ENCODE measurements at regions not wholly inside any gene's neighbourhood (a gene's known extent, or its start where the extent isn't known, plus 50 kb on each side); places are given as distances from the start of the nearest gene placed in this dataset.

GRCh38 chr6:67629258-67629657 lies 1005.8 kb upstream of the ADGRB3 start:
- Histone ChIP-seq H3K9me3 (ENCODE audit: low read length) (no peaks in the 10 kb centered on the region), H3K36me3 (ENCODE audit: insufficient read depth, low read length) (no peaks in the 10 kb centered on the region), H3K27me3 (ENCODE audit: insufficient read depth, low read length) (no peaks in the 10 kb centered on the region), H3K4me1 (ENCODE audit: insufficient read depth, low read length) (peaks cover 3% of the 10 kb centered on the region), H3K4me3 (ENCODE audit: low read length) (no peak overlapping the region), H2AFZ (ENCODE audit: low read depth, low read length) (no peak overlapping the region)

GRCh38 chr6:67615796-67616195 lies 1019.3 kb upstream of the ADGRB3 start:
- Histone ChIP-seq H3K36me3 (ENCODE audit: insufficient read depth, low read length) (no peaks in the 10 kb centered on the region), H3K4me3 (ENCODE audit: low read length) (no peak overlapping the region), H2AFZ (ENCODE audit: low read depth, low read length) (no peak overlapping the region), H3K27me3 (ENCODE audit: insufficient read depth, low read length) (no peaks in the 10 kb centered on the region), H3K4me1 (ENCODE audit: insufficient read depth, low read length) (no peaks in the 10 kb centered on the region), H3K9me3 (ENCODE audit: low read length) (no peaks in the 10 kb centered on the region)

GRCh38 chr6:67608099-67608749 lies 1026.9 kb upstream of the ADGRB3 start:
- Histone ChIP-seq H3K9me3 (ENCODE audit: low read length) (no peaks in the 10 kb centered on the region), H3K4me3 (ENCODE audit: low read length) (no peak overlapping the region), H3K36me3 (ENCODE audit: insufficient read depth, low read length) (no peaks in the 10 kb centered on the region), H3K27me3 (ENCODE audit: insufficient read depth, low read length) (no peaks in the 10 kb centered on the region), H3K4me1 (ENCODE audit: insufficient read depth, low read length) (no peaks in the 10 kb centered on the region), H2AFZ (ENCODE audit: low read depth, low read length) (no peak overlapping the region)

- H3K36me3 ChIP-seq (ENCODE audit: insufficient read depth, low read length): no peaks in the 10 kb centered on the region
These were observed 1027.9 kb upstream of the ADGRB3 start for GRCh38 chr6:67606906-67607828.

GRCh38 chr6:67594366-67594765 lies 1040.7 kb upstream of the ADGRB3 start:
- no peaks in the 10 kb centered on the region for H3K4me1 ChIP-seq (ENCODE audit: insufficient read depth, low read length)
- H2AFZ ChIP-seq (ENCODE audit: low read depth, low read length): no peak overlapping the region
- H3K36me3 ChIP-seq (ENCODE audit: insufficient read depth, low read length): no peaks in the 10 kb centered on the region
- no peak overlapping the region for H3K4me3 ChIP-seq (ENCODE audit: low read length)
- no peaks in the 10 kb centered on the region for H3K9me3 ChIP-seq (ENCODE audit: low read length)
- H3K27me3 ChIP-seq (ENCODE audit: insufficient read depth, low read length): no peaks in the 10 kb centered on the region

More at GRCh38 chr6:67606906-67607828, 1027.9 kb upstream of the ADGRB3 start:
- no peaks in the 10 kb centered on the region for H3K27me3 ChIP-seq (ENCODE audit: insufficient read depth, low read length)
- no peaks in the 10 kb centered on the region for H3K4me1 ChIP-seq (ENCODE audit: insufficient read depth, low read length)
- H3K4me3 ChIP-seq (ENCODE audit: low read length): no peak overlapping the region
- H3K9me3 ChIP-seq (ENCODE audit: low read length): no peaks in the 10 kb centered on the region
- no peak overlapping the region for H2AFZ ChIP-seq (ENCODE audit: low read depth, low read length)

- Histone ChIP-seq H3K9me3 (ENCODE audit: low read length) (no peaks in the 10 kb centered on the region), H3K27me3 (ENCODE audit: insufficient read depth, low read length) (no peaks in the 10 kb centered on the region), H3K4me3 (ENCODE audit: low read length) (no peak overlapping the region), H2AFZ (ENCODE audit: low read depth, low read length) (no peak overlapping the region), H3K4me1 (ENCODE audit: insufficient read depth, low read length) (no peaks in the 10 kb centered on the region), H3K36me3 (ENCODE audit: insufficient read depth, low read length) (no peaks in the 10 kb centered on the region)
These were observed 1041.8 kb upstream of the ADGRB3 start for GRCh38 chr6:67593247-67593646.

GRCh38 chr6:67591910-67592309 lies 1043.2 kb upstream of the ADGRB3 start:
- H3K4me1 ChIP-seq (ENCODE audit: insufficient read depth, low read length): no peaks in the 10 kb centered on the region
- no peak overlapping the region for H3K4me3 ChIP-seq (ENCODE audit: low read length)
- H3K36me3 ChIP-seq (ENCODE audit: insufficient read depth, low read length): no peaks in the 10 kb centered on the region
- no peak overlapping the region for H2AFZ ChIP-seq (ENCODE audit: low read depth, low read length)
- no peaks in the 10 kb centered on the region for H3K9me3 ChIP-seq (ENCODE audit: low read length)
- H3K27me3 ChIP-seq (ENCODE audit: insufficient read depth, low read length): no peaks in the 10 kb centered on the region

GRCh38 chr6:67567842-67568241 lies 1067.2 kb upstream of the ADGRB3 start:
- Histone ChIP-seq H3K4me3 (ENCODE audit: low read length) (no peak overlapping the region), H3K27me3 (ENCODE audit: insufficient read depth, low read length) (no peaks in the 10 kb centered on the region), H2AFZ (ENCODE audit: low read depth, low read length) (no peak overlapping the region), H3K4me1 (ENCODE audit: insufficient read depth, low read length) (no peaks in the 10 kb centered on the region), H3K9me3 (ENCODE audit: low read length) (no peaks in the 10 kb centered on the region), H3K36me3 (ENCODE audit: insufficient read depth, low read length) (no peaks in the 10 kb centered on the region)

GRCh38 chr6:67563671-67564070 lies 1071.4 kb upstream of the ADGRB3 start:
- no peak overlapping the region for H2AFZ ChIP-seq (ENCODE audit: low read depth, low read length)
- H3K4me3 ChIP-seq (ENCODE audit: low read length): no peak overlapping the region
- no peaks in the 10 kb centered on the region for H3K27me3 ChIP-seq (ENCODE audit: insufficient read depth, low read length)

GRCh38 chr6:67560068-67560467 lies 1075.0 kb upstream of the ADGRB3 start:
- no peak overlapping the region for H2AFZ ChIP-seq (ENCODE audit: low read depth, low read length)
- H3K9me3 ChIP-seq (ENCODE audit: low read length): no peaks in the 10 kb centered on the region
- H3K4me3 ChIP-seq (ENCODE audit: low read length): no peak overlapping the region
- H3K4me1 ChIP-seq (ENCODE audit: insufficient read depth, low read length): no peaks in the 10 kb centered on the region
- H3K36me3 ChIP-seq (ENCODE audit: insufficient read depth, low read length): no peaks in the 10 kb centered on the region
- no peaks in the 10 kb centered on the region for H3K27me3 ChIP-seq (ENCODE audit: insufficient read depth, low read length)

More at GRCh38 chr6:67563671-67564070, 1071.4 kb upstream of the ADGRB3 start:
- no peaks in the 10 kb centered on the region for H3K36me3 ChIP-seq (ENCODE audit: insufficient read depth, low read length)
- H3K9me3 ChIP-seq (ENCODE audit: low read length): no peaks in the 10 kb centered on the region
- H3K4me1 ChIP-seq (ENCODE audit: insufficient read depth, low read length): no peaks in the 10 kb centered on the region

GRCh38 chr6:67558985-67559384 lies 1076.1 kb upstream of the ADGRB3 start:
- Histone ChIP-seq H3K4me3 (ENCODE audit: low read length) (no peak overlapping the region), H3K36me3 (ENCODE audit: insufficient read depth, low read length) (no peaks in the 10 kb centered on the region), H3K9me3 (ENCODE audit: low read length) (no peaks in the 10 kb centered on the region)

GRCh38 chr6:67544851-67545452 lies 1090.1 kb upstream of the ADGRB3 start:
- Histone ChIP-seq H3K4me3 (ENCODE audit: low read length) (no peak overlapping the region), H2AFZ (ENCODE audit: low read depth, low read length) (no peak overlapping the region), H3K4me1 (ENCODE audit: insufficient read depth, low read length) (no peaks in the 10 kb centered on the region), H3K27me3 (ENCODE audit: insufficient read depth, low read length) (no peaks in the 10 kb centered on the region), H3K9me3 (ENCODE audit: low read length) (no peaks in the 10 kb centered on the region), H3K36me3 (ENCODE audit: insufficient read depth, low read length) (no peaks in the 10 kb centered on the region)

More at GRCh38 chr6:67558985-67559384, 1076.1 kb upstream of the ADGRB3 start:
- no peaks in the 10 kb centered on the region for H3K27me3 ChIP-seq (ENCODE audit: insufficient read depth, low read length)
- no peak overlapping the region for H2AFZ ChIP-seq (ENCODE audit: low read depth, low read length)
- no peaks in the 10 kb centered on the region for H3K4me1 ChIP-seq (ENCODE audit: insufficient read depth, low read length)

- H3K36me3 ChIP-seq (ENCODE audit: insufficient read depth, low read length): no peaks in the 10 kb centered on the region
- H3K4me3 ChIP-seq (ENCODE audit: low read length): no peak overlapping the region
- no peaks in the 10 kb centered on the region for H3K27me3 ChIP-seq (ENCODE audit: insufficient read depth, low read length)
- no peaks in the 10 kb centered on the region for H3K4me1 ChIP-seq (ENCODE audit: insufficient read depth, low read length)
- no peak overlapping the region for H2AFZ ChIP-seq (ENCODE audit: low read depth, low read length)
- no peaks in the 10 kb centered on the region for H3K9me3 ChIP-seq (ENCODE audit: low read length)
These were observed 1093.5 kb upstream of the ADGRB3 start for GRCh38 chr6:67541586-67541985.
